Type B pancreatic cell (in vitro differentiated cells): ENCODE measurements at regions not wholly inside any gene's neighbourhood (a gene's known extent, or its start where the extent isn't known, plus 50 kb on each side); places are given as distances from the start of the nearest gene placed in this dataset.

Experiments
- DNase-seq: peaks from one replicate; pipeline ENCODE4 v3.0.0; 2021; ENCODE audit warnings: mixed read lengths; ENCODE audit not compliant: unreplicated experiment; ENCODE audit errors: extremely low spot score
- H3K27ac Mint-ChIP-seq: 2 replicates; pipeline ENCODE4 v1.8.0; 2021; ENCODE audit warnings: mild to moderate bottlenecking, mixed read lengths
- H3K27me3 Mint-ChIP-seq: 2 replicates; pipeline ENCODE4 v1.8.0; 2021; ENCODE audit warnings: mixed read lengths
- H3K36me3 Mint-ChIP-seq: 2 replicates; pipeline ENCODE4 v1.8.0; 2021; ENCODE audit warnings: mixed read lengths
- H3K4me1 Mint-ChIP-seq: one replicate; pipeline ENCODE4 v1.8.0; 2021; ENCODE audit warnings: mixed read lengths; ENCODE audit not compliant: unreplicated experiment
- H3K4me3 Mint-ChIP-seq: 2 replicates; pipeline ENCODE4 v1.8.0; 2021; ENCODE audit warnings: mild to moderate bottlenecking, mixed read lengths
- H3K9me3 Mint-ChIP-seq: 2 replicates; pipeline ENCODE4 v1.8.0; 2021; ENCODE audit warnings: mixed read lengths
- CTCF ChIP-seq: fragments of 200-600 bp; sonication (generic); conservative IDR thresholded peaks from 2 replicates; pipeline ENCODE4 v1.5.0; 2021; ENCODE audit warnings: antibody characterized with exemption, mild to moderate bottlenecking

GRCh38 chr13:95388420-95389079 lies 87.3 kb upstream of the ABCC4 start:
- no peak for DNase-seq
- Mint-ChIP-seq H3K27me3 (peaks cover 12% of the 10 kb centered on the region), H3K27ac (no peak overlapping the region)

GRCh38 chr13:95391362-95391761 lies 90.1 kb upstream of the ABCC4 start:
- Mint-ChIP-seq H3K27ac (no peak overlapping the region), H3K27me3 (peaks cover 21% of the 10 kb centered on the region), H3K4me1 (no peaks in the 10 kb centered on the region), H3K9me3 (no peaks in the 10 kb centered on the region), H3K36me3 (no peaks in the 10 kb centered on the region), H3K4me3 (no peak overlapping the region)
- TF ChIP-seq CTCF: no peak
- no peak for DNase-seq

More at GRCh38 chr13:95388420-95389079, 87.3 kb upstream of the ABCC4 start:
- H3K36me3 Mint-ChIP-seq: no peaks in the 10 kb centered on the region
- no peaks in the 10 kb centered on the region for H3K9me3 Mint-ChIP-seq
- TF ChIP-seq CTCF: no peak
- no peaks in the 10 kb centered on the region for H3K4me1 Mint-ChIP-seq
- no peak overlapping the region for H3K4me3 Mint-ChIP-seq

DNA sequence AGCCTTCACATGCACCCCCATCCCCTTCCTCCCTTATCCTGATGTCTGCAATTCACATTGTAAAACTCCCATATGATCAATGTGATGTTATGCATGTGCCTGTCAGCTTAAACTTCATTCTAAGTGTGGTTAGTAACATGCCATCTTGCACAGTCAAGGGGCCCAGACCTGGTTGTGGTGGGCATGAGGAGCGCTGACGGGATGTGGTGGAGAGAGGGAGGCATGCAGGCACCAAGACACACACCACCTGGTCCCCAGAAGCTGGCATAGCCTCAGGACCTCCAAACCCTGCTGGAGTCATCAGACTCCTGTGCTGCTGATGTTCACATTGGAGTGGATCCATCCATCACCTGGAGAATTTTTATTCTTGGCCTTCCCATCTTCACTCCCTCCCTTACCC lies 90.5 kb upstream of the ABCC4 start:
- H3K27ac Mint-ChIP-seq: no peak overlapping the region
- H3K27me3 Mint-ChIP-seq: peaks cover 21% of the 10 kb centered on the region
- no peak overlapping the region for H3K4me3 Mint-ChIP-seq
- no peak for TF ChIP-seq CTCF
- no peaks in the 10 kb centered on the region for H3K36me3 Mint-ChIP-seq
- no peak for DNase-seq
- no peaks in the 10 kb centered on the region for H3K4me1 Mint-ChIP-seq
- H3K9me3 Mint-ChIP-seq: no peaks in the 10 kb centered on the region

- Mint-ChIP-seq H3K27ac (no peak overlapping the region), H3K36me3 (no peaks in the 10 kb centered on the region)
Measured at GRCh38 chr13:95392597-95392996, 91.3 kb upstream of the ABCC4 start.

GRCh38 chr13:95403349-95404140 lies 102.3 kb upstream of the ABCC4 start:
- H3K27ac Mint-ChIP-seq: peak overlapping the region; percentile 37
- no peak for TF ChIP-seq CTCF
- no peak for DNase-seq
- H3K4me1 Mint-ChIP-seq: peaks cover 14% of the 10 kb centered on the region
- H3K9me3 Mint-ChIP-seq: no peaks in the 10 kb centered on the region
- H3K27me3 Mint-ChIP-seq: peaks cover 6% of the 10 kb centered on the region
- no peaks in the 10 kb centered on the region for H3K36me3 Mint-ChIP-seq
- peak overlapping the region; percentile 89 for H3K4me3 Mint-ChIP-seq

More at GRCh38 chr13:95392597-95392996, 91.3 kb upstream of the ABCC4 start:
- no peak for DNase-seq
- no peak overlapping the region for H3K4me3 Mint-ChIP-seq
- peaks cover 21% of the 10 kb centered on the region for H3K27me3 Mint-ChIP-seq
- no peaks in the 10 kb centered on the region for H3K4me1 Mint-ChIP-seq
- TF ChIP-seq CTCF: no peak
- H3K9me3 Mint-ChIP-seq: no peaks in the 10 kb centered on the region
